Heart left ventricle (tissue), 16 donors: ENCODE measurements at regions not wholly inside any gene's neighbourhood (a gene's known extent, or its start where the extent isn't known, plus 50 kb on each side); places are given as distances from the start of the nearest gene placed in this dataset.

Source experiments
- ATAC-seq, 4 donors: fragments of 200-7000 bp; cut with Tn5 transposase; one replicate each; pipeline ENCODE4 v1.9.1; 2020 to 2022; ENCODE audit warnings: moderate library complexity in 4 of 4, mild to moderate bottlenecking in 3 of 4, moderate number of reproducible peaks in 1 of 4
- DNase-seq, 5 donors: peaks; one replicate each; pipeline ENCODE4 v3.0.0-alpha.2; 2020
- H3K27ac ChIP-seq, 12 donors: fragments of 200-600 bp; sonication (generic) in 4 of 12; one replicate each; pipeline versions ENCODE4 v1.5.0 to v1.8.0; 2016 to 2022; ENCODE audit warnings: mild to moderate bottlenecking in 2 of 12
- H3K27me3 ChIP-seq, 9 donors: fragments of 200-600 bp; sonication (generic) in 2 of 9; one replicate each; pipeline versions ENCODE4 v1.5.1 to v1.8.0; 2016 to 2022; ENCODE audit warnings: mild to moderate bottlenecking in 3 of 9
- H3K36me3 ChIP-seq, 9 donors: fragments of 200-600 bp; sonication (generic) in 2 of 9; one replicate each; pipeline versions ENCODE4 v1.5.0 to v1.8.0; 2018 to 2022; ENCODE audit warnings: mild to moderate bottlenecking in 2 of 9
- H3K4me1 ChIP-seq, 12 donors: fragments of 200-600 bp; sonication (generic) in 4 of 12; one replicate each; pipeline versions ENCODE4 v1.5.0 to v1.8.0; 2016 to 2022; ENCODE audit warnings: mild to moderate bottlenecking in 3 of 12
- H3K4me3 ChIP-seq, 12 donors: fragments of 200-600 bp; sonication (generic) in 4 of 12; one replicate each; pipeline versions ENCODE4 v1.5.0 to v1.8.0; 2017 to 2022; ENCODE audit warnings: mild to moderate bottlenecking in 9 of 12, moderate library complexity in 4 of 12
- H3K9me3 ChIP-seq, 12 donors: fragments of 200-600 bp; sonication (generic) in 4 of 12; one replicate each; pipeline versions ENCODE4 v1.5.0 to v1.8.0; 2016 to 2022; ENCODE audit warnings: mild to moderate bottlenecking in 1 of 12
- POLR2A ChIP-seq, 2 donors: fragments of 450-650 bp; IDR thresholded peaks; one replicate each; pipeline ENCODE4 v1.6.1; 2017; ENCODE audit warnings: antibody characterized with exemption in 2 of 2, mild to moderate bottlenecking in 2 of 2, moderate library complexity in 2 of 2
- WGBS, 4 donors: extraction: QIAGEN DNeasy Blood & Tissue Kit in 2 of 4; methylation state at CpG; one replicate each; pipeline versions ENCODE4 v1.1.5 to v1.1.7; 2013 to 2018; 5-methylcytosine and 5-hydroxymethylcytosine counted together
- intact Hi-C, 10 donors: fragments of 100-400 bp; cut with DNase I; formaldehyde crosslinking; loops; one replicate each; pipeline versions ENCODE4 v1.11.1 to v1.14.2; 2022
- TF ChIP-seq, protein P1 (sequence below), 12 donors: fragments of 200-600 bp; sonication (generic) in 4 of 12; IDR thresholded peaks; one replicate each; pipeline versions ENCODE4 v1.5.0 to v1.8.0; 2018 to 2022; ENCODE audit warnings: antibody characterized with exemption in 12 of 12, mild to moderate bottlenecking in 5 of 12
- donor health status: ischemic (EF 13 %, LVEDD 7.1; RV severe dilation, severe dysfunction).
- donor health status: healthy with polysubstance abuse.
- donor health status: DM: no; HTN: yes; CAD: no.
- donor health status: DM: no; HTN: no; CAD: no.
- donor health status: ischemic (EF 25% LVEDD 6.9; RV normal size, moderate dysfunction).
- donor health status: ischemic (EF 25% LVEDD 5.7; RV mildly dilated, moderate dysfunction).
- donor health status: healthy.
- donor health status: DM: yes; HTN: yes; CAD: no.
- donor health status: ischemic (EF 35%, LVEDD 5.7; RV mildly dilated, moderate dysfunction).
- donor health status: nonischemic (EF 11% LVEDD 7.7; RV severe dilation, severe dysfunction).
- donor health status: DM: yes; HTN: yes; CAD: no.
- donor health status: PGD.
- donor health status: ischemic (EF 29% LVEDD 5.4; RV normal size, mild dysfunction).
- donor health status: nonischemic (EF 23%, LVEDD 6.1; RV moderate dilation, normal function).

DNA sequence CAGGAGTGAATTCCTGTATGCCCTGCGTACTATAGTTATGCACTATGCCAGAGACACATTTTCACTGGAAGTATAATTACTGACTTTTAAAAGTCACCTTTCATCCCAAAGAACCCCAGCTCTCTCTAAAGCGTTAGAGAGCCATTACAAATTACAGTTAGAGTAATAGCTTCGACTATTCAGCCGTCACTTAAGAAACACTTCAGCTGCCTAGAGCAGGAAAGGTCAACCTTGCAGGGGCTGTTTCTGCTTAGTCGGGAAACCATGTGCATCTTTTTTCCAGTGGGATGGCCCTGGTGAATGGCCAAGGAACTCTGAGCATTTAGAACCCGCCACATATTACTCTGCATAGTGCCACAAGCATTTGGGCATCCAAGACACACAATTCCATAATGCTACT, 235.9 kb downstream of the ARRDC4 start:
- no peak for ATAC-seq
- intact Hi-C loops, result no loop called here
- 64 to 66% (median 65%) methylated on average over 6 of the region's 6 CpGs for WGBS, 4 donors

DNA sequence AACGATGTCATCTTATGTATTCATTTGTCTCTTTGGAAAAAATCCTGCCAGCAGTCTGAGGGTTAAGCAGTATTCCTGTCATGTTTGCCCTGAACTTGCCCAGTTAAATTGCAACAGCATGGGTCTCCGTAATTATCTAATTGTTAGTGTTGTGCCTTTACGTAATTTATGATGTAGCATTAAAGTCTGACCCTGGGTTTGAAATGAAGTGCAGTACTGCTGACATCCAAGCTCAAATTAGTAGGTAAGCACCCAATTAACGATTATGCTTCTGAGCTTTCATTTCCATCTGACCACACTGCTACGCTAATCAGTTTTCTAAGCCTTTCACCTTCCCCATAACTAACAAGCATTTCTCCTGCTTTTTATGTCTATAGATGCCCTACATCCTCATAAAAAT, 241.8 kb downstream of the ARRDC4 start:
- no peaks in the 10 kb centered on the region for H3K4me1 ChIP-seq
- intact Hi-C loops, result no loop called here
- H3K27ac ChIP-seq, result no peak overlapping the region
- no peaks in the 10 kb centered on the region for H3K9me3 ChIP-seq
- DNase-seq (no peak), ATAC-seq (no peak)
- 71 to 82% (median 74%) methylated on average over 5 of the region's 5 CpGs for WGBS, 4 donors
- no peak overlapping the region for H3K4me3 ChIP-seq
- H3K36me3 ChIP-seq, result no peaks in the 10 kb centered on the region
- H3K27me3 ChIP-seq, result peaks cover 0 to 8% (median 0%) of the 10 kb centered on the region in 9 donors
- no peak for TF ChIP-seq POLR2A (IDR thresholded peaks at IDR 0.05)
- TF ChIP-seq, protein P1, sequence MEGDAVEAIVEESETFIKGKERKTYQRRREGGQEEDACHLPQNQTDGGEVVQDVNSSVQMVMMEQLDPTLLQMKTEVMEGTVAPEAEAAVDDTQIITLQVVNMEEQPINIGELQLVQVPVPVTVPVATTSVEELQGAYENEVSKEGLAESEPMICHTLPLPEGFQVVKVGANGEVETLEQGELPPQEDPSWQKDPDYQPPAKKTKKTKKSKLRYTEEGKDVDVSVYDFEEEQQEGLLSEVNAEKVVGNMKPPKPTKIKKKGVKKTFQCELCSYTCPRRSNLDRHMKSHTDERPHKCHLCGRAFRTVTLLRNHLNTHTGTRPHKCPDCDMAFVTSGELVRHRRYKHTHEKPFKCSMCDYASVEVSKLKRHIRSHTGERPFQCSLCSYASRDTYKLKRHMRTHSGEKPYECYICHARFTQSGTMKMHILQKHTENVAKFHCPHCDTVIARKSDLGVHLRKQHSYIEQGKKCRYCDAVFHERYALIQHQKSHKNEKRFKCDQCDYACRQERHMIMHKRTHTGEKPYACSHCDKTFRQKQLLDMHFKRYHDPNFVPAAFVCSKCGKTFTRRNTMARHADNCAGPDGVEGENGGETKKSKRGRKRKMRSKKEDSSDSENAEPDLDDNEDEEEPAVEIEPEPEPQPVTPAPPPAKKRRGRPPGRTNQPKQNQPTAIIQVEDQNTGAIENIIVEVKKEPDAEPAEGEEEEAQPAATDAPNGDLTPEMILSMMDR (IDR thresholded peaks at IDR 0.05), result no peak

More for the DNA sequence above, 235.9 kb downstream of the ARRDC4 start:
- H3K36me3 ChIP-seq, result no peaks in the 10 kb centered on the region
- H3K27ac ChIP-seq, result no peak overlapping the region
- H3K9me3 ChIP-seq, result no peaks in the 10 kb centered on the region
- peaks cover 0 to 8% (median 0%) of the 10 kb centered on the region in 9 donors for H3K27me3 ChIP-seq
- no peaks in the 10 kb centered on the region for H3K4me1 ChIP-seq
- TF ChIP-seq, protein P1 (IDR thresholded peaks at IDR 0.05), result no peak
- no peak for TF ChIP-seq POLR2A (IDR thresholded peaks at IDR 0.05)
- no peak overlapping the region for H3K4me3 ChIP-seq
- DNase-seq, result no peak

DNA sequence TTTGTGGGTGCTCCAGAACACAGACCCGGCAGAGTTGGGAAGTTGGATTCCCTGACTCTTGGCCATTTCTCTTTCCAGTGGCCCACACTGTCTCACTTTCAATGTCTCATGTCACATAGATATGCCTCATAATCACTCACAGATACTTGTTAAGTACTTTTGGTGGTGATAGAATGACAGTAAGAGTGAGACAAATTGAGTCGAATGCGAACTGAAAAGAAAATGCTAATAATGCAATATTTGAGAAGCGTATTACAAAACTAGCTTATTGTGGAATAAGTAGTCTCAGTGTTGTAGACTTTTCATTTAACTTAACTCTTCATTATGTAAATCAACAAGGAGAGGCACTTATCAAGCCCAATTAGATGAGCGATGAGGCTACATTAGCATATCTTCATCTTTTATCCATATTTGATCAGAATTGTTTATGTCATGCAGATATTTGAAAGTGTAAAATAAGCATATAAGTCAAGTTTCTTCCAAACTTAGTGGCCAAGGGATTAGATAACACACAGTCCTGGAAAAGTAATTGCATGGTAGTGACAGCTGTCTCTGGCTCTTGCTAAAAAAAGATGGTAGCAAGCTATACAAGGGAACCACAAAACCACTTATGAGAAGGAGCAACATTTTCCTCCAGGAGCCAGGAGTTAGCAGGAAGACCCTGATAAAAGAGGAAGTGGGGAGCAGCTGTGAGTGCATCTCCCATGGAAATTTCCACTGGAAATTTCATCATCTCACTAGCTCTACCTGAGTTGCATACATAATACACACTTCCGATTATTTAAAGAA, 243.6 kb downstream of the ARRDC4 start:
- no peak overlapping the region for H3K4me3 ChIP-seq
- DNase-seq, result no peak
- WGBS, 4 donors, result 89 to 95% (median 92%) methylated on average over 6 of the region's 6 CpGs

DNA sequence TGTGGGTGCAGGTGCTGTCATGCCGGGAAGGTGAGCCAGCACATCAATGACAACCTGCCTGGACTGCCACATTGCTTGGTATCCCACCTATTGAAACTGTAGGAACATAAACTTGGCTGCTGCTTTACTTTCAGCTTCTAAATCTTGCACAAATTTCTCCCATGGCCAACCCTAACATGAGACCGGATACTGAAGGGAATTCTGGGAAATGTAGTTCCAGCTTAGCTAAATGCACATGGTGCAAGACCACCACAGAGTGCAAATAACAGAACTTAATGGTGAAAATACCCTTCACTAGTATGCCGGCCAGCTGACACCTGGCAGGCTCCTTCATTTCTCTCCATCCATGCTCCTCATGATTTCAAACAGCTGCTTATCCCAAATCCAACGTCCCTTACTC, 247.4 kb downstream of the ARRDC4 start:
- Histone ChIP-seq H3K4me1 (no peaks in the 10 kb centered on the region), H3K27ac (no peak overlapping the region), H3K36me3 (no peaks in the 10 kb centered on the region), H3K4me3 (no peak overlapping the region), H3K27me3 (no peaks in the 10 kb centered on the region), H3K9me3 (no peaks in the 10 kb centered on the region)
- ATAC-seq, result no peak
- DNase-seq, result no peak
- intact Hi-C loops, result no loop called here
- 80 to 87% (median 82%) methylated on average over 4 of the region's 4 CpGs for WGBS, 4 donors
- TF ChIP-seq, protein P1 (IDR thresholded peaks at IDR 0.05), result no peak
- TF ChIP-seq POLR2A (IDR thresholded peaks at IDR 0.05), result no peak

More for the DNA sequence above, 243.6 kb downstream of the ARRDC4 start:
- Histone ChIP-seq H3K36me3 (no peaks in the 10 kb centered on the region), H3K4me1 (no peaks in the 10 kb centered on the region), H3K27ac (no peak overlapping the region), H3K9me3 (no peaks in the 10 kb centered on the region), H3K27me3 (peaks cover 0 to 8% (median 0%) of the 10 kb centered on the region in 9 donors)
- TF ChIP-seq, protein P1 (IDR thresholded peaks at IDR 0.05), result no peak
- no peak for TF ChIP-seq POLR2A (IDR thresholded peaks at IDR 0.05)
- ATAC-seq, result no peak
- intact Hi-C loops, result no loop called here
